ENCODE measurements at regions not wholly inside any gene's neighbourhood (a gene's known extent, or its start where the extent isn't known, plus 50 kb on each side); places are given as distances from the start of the nearest gene placed in this dataset.

GRCh38 chr6:25013246-25013645, 77.5 kb upstream of the RIPOR2 start:
- no peak for DNase-seq

- DNase-seq, result no peak
Observed at GRCh38 chr6:25014369-25014768, 78.6 kb upstream of the RIPOR2 start.

DNA sequence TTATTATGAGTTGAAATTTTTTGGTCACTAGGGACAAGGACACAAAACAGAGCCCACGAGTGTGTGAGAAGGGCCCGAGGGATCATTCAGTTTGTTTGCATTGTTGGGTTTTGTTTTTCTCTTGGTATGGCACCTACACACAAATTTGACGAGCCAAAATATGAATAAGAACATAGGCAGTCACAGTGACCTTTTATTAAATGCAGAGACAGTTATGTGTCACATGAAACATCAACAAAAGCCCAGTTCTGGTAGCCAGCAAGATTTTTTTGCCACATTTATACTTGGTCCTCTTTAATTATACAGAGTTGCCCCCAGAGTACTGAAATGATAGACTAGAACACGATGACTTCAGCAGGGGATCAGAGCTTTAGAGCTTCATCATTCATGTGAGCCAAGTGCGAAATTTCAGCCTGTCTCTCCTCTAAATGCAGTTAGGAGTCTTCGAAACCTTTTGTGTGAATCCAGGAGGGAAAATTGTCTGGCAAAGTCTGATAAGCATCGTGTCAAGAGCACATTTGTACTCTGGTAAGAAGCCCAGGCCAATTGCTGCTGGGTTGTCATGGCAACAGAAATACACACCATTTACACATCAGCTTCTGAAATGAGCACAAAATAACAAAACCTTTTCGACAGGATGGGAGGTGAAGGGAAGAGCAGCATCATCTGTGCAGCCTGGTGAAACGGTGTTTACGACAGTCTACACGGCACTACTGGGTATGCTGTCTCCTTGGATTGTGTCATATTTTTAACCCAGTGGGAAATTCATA, 79.2 kb upstream of the RIPOR2 start:
- DNase-seq, result no peak

DNA sequence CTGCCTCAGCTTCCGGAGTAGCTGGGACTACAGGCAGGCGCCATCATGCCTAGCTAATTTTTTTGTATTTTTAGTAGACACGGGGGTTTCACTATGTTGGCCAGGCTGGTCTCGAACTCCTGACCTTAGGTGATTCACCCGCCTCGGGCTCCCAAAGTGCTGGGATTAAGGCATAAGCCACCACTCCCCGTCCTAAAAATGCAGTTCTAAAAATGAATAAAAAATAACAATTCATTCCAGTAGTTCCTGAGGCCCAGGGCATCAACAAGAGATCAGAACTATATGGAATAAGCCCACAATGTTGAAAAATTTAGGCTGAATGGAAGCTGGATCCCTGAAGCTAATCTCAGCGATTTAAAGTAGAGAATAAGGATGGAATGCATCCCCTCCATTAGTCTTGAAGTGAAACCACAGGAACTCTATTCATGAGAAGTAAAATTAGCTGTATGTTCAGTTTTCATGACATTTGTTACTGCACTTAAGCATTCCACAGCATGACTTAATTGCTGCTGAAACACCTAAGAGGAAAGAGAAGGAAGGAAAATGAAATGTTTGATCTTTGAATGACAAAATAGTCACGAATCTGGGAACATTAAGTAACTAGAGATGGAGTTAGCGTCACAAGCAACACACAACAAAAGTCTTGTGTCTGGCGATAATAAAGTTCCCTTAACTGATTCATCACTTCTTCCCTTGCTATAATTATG, 80.4 kb upstream of the RIPOR2 start:
- DNase-seq, result no peak

DNA sequence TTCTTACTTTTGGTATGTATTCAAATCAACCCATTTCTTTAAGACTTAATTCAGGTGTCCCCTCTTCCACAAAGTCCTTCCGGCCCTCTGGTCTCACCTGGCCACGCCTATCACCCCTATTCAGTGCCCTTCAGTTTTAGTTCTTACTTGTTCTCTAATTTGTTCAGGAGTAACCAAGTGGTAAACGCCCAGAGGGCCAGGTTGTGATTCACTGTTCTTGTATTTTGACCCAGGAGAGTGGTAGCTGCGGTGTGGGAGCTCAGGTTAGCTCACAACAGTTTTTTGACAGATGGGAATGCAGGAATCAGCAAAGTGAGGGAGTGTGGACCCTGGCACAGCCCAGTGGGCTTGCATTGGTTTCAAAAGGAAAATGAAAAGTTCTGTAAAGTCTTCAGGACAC, 81.7 kb upstream of the RIPOR2 start:
- no peak for DNase-seq

- DNase-seq, result no peak
Observed at GRCh38 chr6:25017932-25018567, 82.3 kb upstream of the RIPOR2 start.

GRCh38 chr6:25018568-25018954, 82.8 kb upstream of the RIPOR2 start:
- no peak for DNase-seq

- no peak for DNase-seq
Observed at GRCh38 chr6:25022140-25022553, 86.4 kb upstream of the RIPOR2 start.

GRCh38 chr6:25023781-25024180, 88.0 kb upstream of the RIPOR2 start:
- no peak for DNase-seq

DNA sequence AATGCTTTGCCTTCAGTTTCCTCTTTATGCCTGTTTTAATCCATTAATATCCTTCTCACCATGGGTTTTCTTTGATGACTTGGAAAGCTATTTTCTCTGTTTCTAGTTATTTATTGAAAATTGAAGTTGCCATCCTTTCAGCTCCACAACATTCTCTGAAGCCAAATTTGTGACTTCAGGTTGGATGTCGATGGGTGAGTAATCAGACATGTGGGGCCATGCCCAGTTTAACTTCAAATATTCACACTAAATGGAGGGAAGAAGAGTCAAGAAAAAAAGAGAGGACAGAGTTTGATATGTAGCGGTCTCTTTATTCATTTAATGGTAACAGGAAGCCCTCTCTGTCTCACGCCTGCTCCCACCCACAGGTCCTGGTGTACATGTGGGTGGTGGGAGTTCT, 89.1 kb upstream of the RIPOR2 start:
- no peak for DNase-seq

DNA sequence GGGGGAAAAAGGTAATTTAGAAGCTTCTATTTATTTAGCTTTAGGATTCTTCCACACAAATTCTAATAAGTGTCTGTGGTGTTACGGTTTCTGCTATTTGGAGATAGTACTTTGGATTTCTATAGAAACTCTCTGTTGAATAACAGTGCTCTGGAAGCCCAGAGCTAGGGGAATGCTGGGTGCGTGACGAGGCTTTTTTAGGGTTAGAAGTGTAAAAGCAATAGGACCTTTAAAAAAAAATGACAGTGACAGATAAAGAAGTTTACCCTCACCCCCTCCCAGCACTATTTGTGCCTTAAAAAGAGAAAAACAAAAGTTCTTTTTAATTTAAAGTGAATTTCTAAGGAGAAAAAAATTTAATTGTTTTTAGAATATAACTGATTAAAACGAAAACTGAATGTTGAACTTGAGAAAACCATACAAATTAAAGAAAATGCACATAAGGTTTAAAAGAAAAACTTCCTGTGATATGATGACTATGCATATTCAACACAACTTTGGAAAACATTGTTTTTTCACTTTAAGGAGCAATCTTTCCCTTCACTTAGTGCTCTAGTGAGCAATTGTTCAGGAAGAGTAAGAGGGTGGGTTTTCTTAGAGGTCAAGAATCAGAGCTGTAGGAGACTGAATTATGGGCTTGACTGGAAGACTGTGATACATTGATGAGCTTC, 89.6 kb upstream of the RIPOR2 start:
- DNase-seq, result no peak

- DNase-seq, result no peak
Observed at GRCh38 chr6:25025919-25026301, 90.2 kb upstream of the RIPOR2 start.

- DNase-seq, result peak; percentile 70
Observed at GRCh38 chr6:25026723-25027122, 91.0 kb upstream of the RIPOR2 start.

- no peak for DNase-seq
Observed at GRCh38 chr6:25027221-25027916, 91.6 kb upstream of the RIPOR2 start.

DNA sequence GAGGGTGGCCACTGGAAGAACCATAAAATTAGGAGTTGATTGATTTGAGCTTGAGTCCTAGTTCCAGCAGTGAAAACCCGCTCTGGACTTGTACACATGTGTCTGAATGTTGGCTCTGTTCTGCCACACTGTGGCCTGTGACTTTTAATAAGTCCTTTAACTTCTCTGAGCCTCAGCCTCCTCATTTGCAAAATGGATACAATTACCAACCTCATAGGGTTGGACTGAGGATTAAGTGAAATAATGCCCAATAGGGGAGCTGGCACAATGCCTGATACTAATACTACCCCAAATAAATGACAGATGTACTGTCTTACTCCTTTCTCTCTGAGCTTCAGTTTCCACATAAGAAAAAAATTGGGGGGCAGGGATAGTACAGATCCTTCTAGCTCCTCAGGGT, 92.6 kb upstream of the RIPOR2 start:
- no peak for DNase-seq

- DNase-seq, result no peak
Observed at GRCh38 chr6:25032934-25033333, 97.2 kb upstream of the RIPOR2 start.

DNA sequence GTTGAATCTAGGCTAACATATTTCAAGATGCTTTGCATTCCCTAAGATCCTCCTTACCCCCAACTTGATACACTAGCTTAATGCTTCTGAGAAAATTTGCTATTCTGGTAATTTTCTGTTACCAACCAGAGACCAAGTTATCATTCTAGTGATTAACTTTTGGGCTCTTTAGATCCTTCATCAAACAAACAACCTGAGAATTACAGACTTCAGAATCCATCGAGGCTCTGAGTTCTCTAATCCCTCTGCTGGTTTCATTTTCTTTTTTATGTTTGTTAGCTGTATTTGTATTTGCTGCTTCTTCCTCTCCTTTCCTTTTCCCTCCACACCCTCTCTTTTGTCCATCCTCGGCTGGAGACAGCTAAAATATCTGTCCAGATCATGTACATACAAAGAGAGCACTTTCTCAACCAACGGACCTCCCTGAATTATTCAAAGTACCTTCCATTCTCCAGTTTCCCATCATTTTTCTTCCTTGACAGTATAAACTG, 98.7 kb upstream of the RIPOR2 start:
- no peak for DNase-seq

DNA sequence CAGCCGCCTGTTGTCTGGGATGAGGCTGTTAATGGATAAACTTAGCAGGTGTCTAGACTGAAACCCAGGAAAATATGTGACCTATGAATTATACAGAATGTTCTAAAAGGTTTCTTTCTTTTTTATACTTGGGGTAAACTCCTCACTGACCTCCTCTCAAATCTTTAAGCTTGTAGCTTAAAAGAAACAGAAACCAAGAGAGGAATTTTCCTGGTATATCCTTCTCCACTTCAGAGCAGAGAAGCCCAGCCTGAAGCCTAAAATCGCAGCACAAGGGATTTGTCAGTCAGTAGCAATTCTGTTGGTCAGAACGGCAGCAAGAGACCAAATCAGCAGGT, 99.4 kb upstream of the RIPOR2 start:
- DNase-seq, result no peak

- no peak for DNase-seq
Observed at GRCh38 chr6:25035512-25036435, 100.0 kb upstream of the RIPOR2 start.

DNA sequence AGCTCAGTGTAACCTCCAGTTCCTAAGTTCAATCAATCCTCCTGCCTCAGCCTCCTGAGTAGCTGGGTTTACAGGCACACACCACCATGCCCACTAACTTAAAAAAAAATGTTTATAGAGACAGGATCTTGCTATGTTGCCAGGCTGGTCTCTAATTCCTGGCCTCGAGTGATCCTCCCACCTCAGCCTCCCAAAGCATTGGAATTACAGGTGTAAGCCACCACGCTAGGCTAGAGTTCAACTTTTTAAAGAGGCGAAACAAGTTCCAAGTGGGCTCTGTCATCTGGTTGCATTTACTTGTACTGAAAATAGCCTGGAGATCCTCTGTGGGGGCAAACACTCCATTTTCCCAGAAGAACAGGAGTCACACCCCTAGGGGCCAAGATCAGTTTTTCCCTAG, 100.7 kb upstream of the RIPOR2 start:
- DNase-seq, result no peak

DNA sequence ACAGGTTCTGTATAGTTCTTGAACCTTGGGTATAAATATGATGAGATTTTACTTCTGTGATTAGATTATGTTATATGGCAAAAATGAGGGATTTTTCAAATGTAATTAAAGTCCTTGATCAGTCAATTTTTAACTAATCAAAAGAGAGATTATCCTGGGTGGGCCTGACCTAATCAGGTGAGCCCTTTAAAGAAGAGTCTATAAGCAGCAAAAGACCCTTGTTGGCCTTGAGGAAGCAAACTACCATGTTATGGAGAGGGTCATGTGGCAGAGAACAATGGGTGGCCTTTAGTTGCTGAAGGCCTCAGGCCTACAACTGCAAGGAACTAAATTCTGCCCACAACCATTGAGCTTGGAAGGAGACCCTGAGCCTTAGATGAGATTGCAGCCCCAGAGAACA, 102.5 kb upstream of the RIPOR2 start:
- DNase-seq, result no peak

DNA sequence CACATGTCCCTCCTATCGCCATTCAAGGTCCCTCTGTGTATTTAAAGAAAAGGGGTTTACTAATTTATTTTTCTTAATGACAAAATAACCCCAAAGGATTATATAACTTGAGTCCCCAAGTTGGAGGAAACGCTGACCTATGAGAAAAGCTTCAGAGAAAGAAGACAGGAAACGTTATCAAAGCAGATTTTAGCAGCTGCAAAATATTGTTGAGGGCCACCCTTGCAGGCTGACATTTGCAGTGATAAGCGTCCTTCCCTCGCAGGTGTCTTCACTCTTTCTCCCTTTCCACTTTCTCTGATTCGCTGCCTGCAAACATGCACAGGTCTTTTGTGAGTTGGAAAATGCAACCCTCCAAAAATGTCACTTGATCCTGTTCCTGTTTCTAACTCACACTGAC, 103.2 kb upstream of the RIPOR2 start:
- DNase-seq, result no peak

Data from NCI-H187 treated with DMSO at 0.1 percent for 48 hours (cell line).